ENCODE measurements at regions not wholly inside any gene's neighbourhood (a gene's known extent, or its start where the extent isn't known, plus 50 kb on each side); places are given as distances from the start of the nearest gene placed in this dataset.

GRCh38 chr18:41853280-41853679 lies 101.8 kb upstream of the PIK3C3 start:
- DNase-seq (ENCODE audit: extremely low read depth, insufficient read length): no peak
- H3K27me3 ChIP-seq (replicated peaks; ENCODE audit: control insufficient read depth, insufficient read depth, low read length): no peaks in the 10 kb centered on the region
- no peaks in the 10 kb centered on the region for H3K36me3 ChIP-seq (ENCODE audit: control insufficient read depth, insufficient read depth, low read length)
- no peak overlapping the region for H3K4me3 ChIP-seq (replicated peaks; ENCODE audit: low read depth, low read length)
- TF ChIP-seq, protein P1, sequence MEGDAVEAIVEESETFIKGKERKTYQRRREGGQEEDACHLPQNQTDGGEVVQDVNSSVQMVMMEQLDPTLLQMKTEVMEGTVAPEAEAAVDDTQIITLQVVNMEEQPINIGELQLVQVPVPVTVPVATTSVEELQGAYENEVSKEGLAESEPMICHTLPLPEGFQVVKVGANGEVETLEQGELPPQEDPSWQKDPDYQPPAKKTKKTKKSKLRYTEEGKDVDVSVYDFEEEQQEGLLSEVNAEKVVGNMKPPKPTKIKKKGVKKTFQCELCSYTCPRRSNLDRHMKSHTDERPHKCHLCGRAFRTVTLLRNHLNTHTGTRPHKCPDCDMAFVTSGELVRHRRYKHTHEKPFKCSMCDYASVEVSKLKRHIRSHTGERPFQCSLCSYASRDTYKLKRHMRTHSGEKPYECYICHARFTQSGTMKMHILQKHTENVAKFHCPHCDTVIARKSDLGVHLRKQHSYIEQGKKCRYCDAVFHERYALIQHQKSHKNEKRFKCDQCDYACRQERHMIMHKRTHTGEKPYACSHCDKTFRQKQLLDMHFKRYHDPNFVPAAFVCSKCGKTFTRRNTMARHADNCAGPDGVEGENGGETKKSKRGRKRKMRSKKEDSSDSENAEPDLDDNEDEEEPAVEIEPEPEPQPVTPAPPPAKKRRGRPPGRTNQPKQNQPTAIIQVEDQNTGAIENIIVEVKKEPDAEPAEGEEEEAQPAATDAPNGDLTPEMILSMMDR (IDR thresholded peaks at IDR 0.05; ENCODE audit: insufficient read depth, low read length, poor library complexity, severe bottlenecking): no peak

GRCh38 chr18:41850781-41851180 lies 104.3 kb upstream of the PIK3C3 start:
- H3K36me3 ChIP-seq (ENCODE audit: control insufficient read depth, insufficient read depth, low read length): no peaks in the 10 kb centered on the region
- TF ChIP-seq, protein P1 (IDR thresholded peaks at IDR 0.05; ENCODE audit: insufficient read depth, low read length, poor library complexity, severe bottlenecking): no peak
- no peak overlapping the region for H3K4me3 ChIP-seq (replicated peaks; ENCODE audit: low read depth, low read length)
- no peaks in the 10 kb centered on the region; the same call in 1 of the 2 replicates for H3K27me3 ChIP-seq (replicated peaks; ENCODE audit: control insufficient read depth, insufficient read depth, low read length)
- DNase-seq (ENCODE audit: extremely low read depth, insufficient read length): no peak

DNA sequence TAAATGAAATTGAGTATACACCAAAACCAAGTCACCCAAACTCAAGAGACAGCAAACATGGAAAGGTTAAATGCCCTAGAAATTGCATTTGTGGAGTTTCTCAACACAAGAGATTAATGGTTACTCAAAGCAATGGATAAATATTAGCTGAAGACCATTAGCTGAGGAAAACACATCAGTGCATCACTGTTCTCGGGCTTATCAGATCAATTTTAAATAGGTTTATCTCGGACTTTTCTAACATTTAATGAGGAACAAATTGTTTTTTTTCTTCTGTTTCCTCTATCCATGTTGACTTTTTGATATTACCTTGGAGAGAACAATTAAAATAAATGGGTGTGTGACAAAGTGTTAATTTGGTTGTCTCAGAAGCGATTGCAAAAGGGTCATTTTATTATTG lies 105.4 kb upstream of the PIK3C3 start:
- DNase-seq (ENCODE audit: extremely low read depth, insufficient read length): no peak
- TF ChIP-seq, protein P1 (IDR thresholded peaks at IDR 0.05; ENCODE audit: insufficient read depth, low read length, poor library complexity, severe bottlenecking): no peak
- H3K27me3 ChIP-seq (replicated peaks; ENCODE audit: control insufficient read depth, insufficient read depth, low read length): no peaks in the 10 kb centered on the region; the same call in 1 of the 2 replicates

GRCh38 chr18:41845563-41845962 lies 109.5 kb upstream of the PIK3C3 start:
- Histone ChIP-seq H3K4me3 (replicated peaks; ENCODE audit: low read depth, low read length) (no peak overlapping the region), H3K36me3 (ENCODE audit: control insufficient read depth, insufficient read depth, low read length) (no peaks in the 10 kb centered on the region), H3K27me3 (replicated peaks; ENCODE audit: control insufficient read depth, insufficient read depth, low read length) (no peaks in the 10 kb centered on the region; the same call in 1 of the 2 replicates)
- no peak for DNase-seq (ENCODE audit: extremely low read depth, insufficient read length)
- TF ChIP-seq, protein P1 (IDR thresholded peaks at IDR 0.05; ENCODE audit: insufficient read depth, low read length, poor library complexity, severe bottlenecking): no peak

More for the DNA sequence above, 105.4 kb upstream of the PIK3C3 start:
- Histone ChIP-seq H3K4me3 (replicated peaks; ENCODE audit: low read depth, low read length) (no peak overlapping the region), H3K36me3 (ENCODE audit: control insufficient read depth, insufficient read depth, low read length) (no peaks in the 10 kb centered on the region)

GRCh38 chr18:41842886-41843285 lies 112.1 kb upstream of the PIK3C3 start:
- no peaks in the 10 kb centered on the region for H3K36me3 ChIP-seq (ENCODE audit: control insufficient read depth, insufficient read depth, low read length)
- no peaks in the 10 kb centered on the region; the same call in 1 of the 2 replicates for H3K27me3 ChIP-seq (replicated peaks; ENCODE audit: control insufficient read depth, insufficient read depth, low read length)
- TF ChIP-seq, protein P1 (IDR thresholded peaks at IDR 0.05; ENCODE audit: insufficient read depth, low read length, poor library complexity, severe bottlenecking): no peak
- no peak overlapping the region for H3K4me3 ChIP-seq (replicated peaks; ENCODE audit: low read depth, low read length)
- no peak for DNase-seq (ENCODE audit: extremely low read depth, insufficient read length)

Measured in GM06990 (cell line).